Left ventricle myocardium inferior (tissue), 1 donor: ENCODE measurements at regions not wholly inside any gene's neighbourhood (a gene's known extent, or its start where the extent isn't known, plus 50 kb on each side); places are given as distances from the start of the nearest gene placed in this dataset.

ENCODE experiments used
- DNase-seq: peaks from one replicate; pipeline ENCODE4 v3.0.0-alpha.2; 2020
- H3K27ac ChIP-seq: fragments of 200-600 bp; replicated peaks from 2 replicates; pipeline ENCODE4 v1.8.0; 2021
- H3K27me3 ChIP-seq: fragments of 200-600 bp; 2 replicates; pipeline ENCODE4 v1.8.0; 2021; ENCODE audit warnings: low read depth
- H3K36me3 ChIP-seq: fragments of 200-600 bp; 2 replicates; pipeline ENCODE4 v1.8.0; 2021
- H3K4me1 ChIP-seq: fragments of 200-600 bp; 2 replicates; pipeline ENCODE4 v1.8.0; 2021
- H3K4me3 ChIP-seq: fragments of 200-600 bp; 2 replicates; pipeline ENCODE4 v1.8.0; 2021; ENCODE audit warnings: mild to moderate bottlenecking, moderate library complexity
- H3K9me3 ChIP-seq: fragments of 200-600 bp; replicated peaks from 2 replicates; pipeline ENCODE4 v1.8.0; 2021
- intact Hi-C: fragments of 100-400 bp; cut with micrococcal nuclease; formaldehyde crosslinking; loops from one replicate; pipeline ENCODE4 v1.11.0; 2022
- TF ChIP-seq, protein P1 (sequence below): fragments of 200-600 bp; IDR thresholded peaks from 2 replicates; pipeline ENCODE4 v1.8.0; 2021; ENCODE audit warnings: antibody characterized with exemption, mild to moderate bottlenecking, borderline replicate concordance
- donor health status: DM: no; HTN: yes; CAD: no; lungs with severe emphysema.

DNA sequence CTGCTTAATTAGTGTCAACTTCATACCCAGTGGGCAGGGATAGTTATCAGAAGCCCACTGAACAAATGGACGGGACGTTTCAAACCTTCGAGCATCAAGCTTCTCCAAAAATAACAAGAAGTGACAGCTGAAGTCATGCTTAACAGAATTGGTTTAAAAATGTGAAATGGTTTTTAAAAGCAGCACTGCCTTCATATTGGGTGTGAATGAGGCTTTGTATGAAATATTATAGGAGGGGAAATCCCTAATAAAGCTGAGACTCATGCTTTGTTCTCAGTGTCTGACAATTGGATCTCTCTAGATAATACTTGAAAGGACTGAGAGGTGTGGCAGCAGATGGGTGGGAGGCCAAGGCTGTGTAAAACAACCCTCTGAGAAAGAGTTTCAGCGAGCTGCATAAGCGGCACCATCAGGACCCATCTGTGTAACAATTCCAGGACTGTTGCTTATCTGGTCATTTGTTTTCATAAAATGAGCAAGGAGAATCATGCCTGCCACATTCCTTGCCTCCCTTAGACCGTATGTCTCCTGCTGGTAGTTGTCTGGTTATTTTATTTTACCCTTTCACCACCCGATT, 667.7 kb downstream of the DIAPH3 start:
- TF ChIP-seq, protein P1, sequence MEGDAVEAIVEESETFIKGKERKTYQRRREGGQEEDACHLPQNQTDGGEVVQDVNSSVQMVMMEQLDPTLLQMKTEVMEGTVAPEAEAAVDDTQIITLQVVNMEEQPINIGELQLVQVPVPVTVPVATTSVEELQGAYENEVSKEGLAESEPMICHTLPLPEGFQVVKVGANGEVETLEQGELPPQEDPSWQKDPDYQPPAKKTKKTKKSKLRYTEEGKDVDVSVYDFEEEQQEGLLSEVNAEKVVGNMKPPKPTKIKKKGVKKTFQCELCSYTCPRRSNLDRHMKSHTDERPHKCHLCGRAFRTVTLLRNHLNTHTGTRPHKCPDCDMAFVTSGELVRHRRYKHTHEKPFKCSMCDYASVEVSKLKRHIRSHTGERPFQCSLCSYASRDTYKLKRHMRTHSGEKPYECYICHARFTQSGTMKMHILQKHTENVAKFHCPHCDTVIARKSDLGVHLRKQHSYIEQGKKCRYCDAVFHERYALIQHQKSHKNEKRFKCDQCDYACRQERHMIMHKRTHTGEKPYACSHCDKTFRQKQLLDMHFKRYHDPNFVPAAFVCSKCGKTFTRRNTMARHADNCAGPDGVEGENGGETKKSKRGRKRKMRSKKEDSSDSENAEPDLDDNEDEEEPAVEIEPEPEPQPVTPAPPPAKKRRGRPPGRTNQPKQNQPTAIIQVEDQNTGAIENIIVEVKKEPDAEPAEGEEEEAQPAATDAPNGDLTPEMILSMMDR: no peak
- Histone ChIP-seq H3K27me3 (no peaks in the 10 kb centered on the region), H3K36me3 (no peaks in the 10 kb centered on the region), H3K4me1 (peaks cover 36% of the 10 kb centered on the region), H3K27ac (no peak overlapping the region), H3K9me3 (no peaks in the 10 kb centered on the region), H3K4me3 (no peak overlapping the region)
- intact Hi-C loops: no loop called here
- no peak for DNase-seq

DNA sequence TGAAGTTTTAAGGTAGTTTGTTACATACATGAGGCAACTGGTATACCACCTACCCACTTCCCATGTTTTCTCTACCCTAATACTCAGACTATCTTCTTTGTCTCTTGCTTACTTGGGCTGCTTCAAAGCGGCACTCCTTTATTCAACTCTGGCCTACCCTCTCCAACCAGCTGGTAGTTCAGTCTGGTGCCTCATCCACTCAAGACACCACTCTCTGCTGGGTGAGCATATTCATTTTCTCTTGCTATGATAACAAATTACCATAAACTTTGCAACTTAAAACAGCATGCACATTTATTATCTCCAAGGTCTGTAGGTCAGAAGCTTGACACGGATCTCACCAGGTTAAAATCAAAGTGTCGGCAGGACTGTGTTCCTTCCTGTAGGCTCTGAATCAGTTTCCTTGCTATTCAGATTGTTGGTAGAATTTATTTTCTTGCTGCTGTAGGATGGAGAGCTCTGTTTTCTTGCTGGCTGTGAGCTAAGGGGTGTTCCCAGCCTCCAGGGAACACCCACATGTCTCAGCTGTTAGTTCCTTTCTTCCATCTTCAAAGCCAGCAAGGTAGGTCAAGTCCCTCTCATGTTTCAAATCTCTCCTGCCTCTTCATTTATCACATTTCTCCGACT, 666.0 kb downstream of the DIAPH3 start:
- no peak for DNase-seq
- TF ChIP-seq, protein P1: no peak
- Histone ChIP-seq H3K9me3 (no peaks in the 10 kb centered on the region), H3K4me3 (no peak overlapping the region), H3K27ac (no peak overlapping the region), H3K36me3 (no peaks in the 10 kb centered on the region), H3K4me1 (peaks cover 33% of the 10 kb centered on the region), H3K27me3 (no peaks in the 10 kb centered on the region)
- intact Hi-C loops: no loop called here

DNA sequence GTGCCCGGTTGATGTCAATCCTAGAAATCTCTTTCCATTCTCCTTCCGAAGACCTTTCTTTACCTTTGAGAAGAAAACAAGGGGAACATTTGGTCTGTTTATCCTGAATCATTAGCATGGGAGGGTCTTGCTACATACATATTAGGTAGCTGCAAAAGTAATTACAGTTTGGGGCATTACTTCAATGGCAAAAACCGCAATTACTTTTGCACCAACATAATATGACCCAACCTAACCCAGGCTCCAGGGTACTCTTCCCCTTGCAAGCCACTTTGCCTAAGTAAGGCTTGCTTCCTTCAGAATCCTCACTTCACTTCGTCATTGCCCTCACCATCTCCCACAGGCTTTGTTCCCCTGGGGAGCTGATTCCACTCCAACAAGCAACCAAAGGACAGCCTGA, 662.7 kb downstream of the DIAPH3 start:
- no peak overlapping the region for H3K4me3 ChIP-seq
- H3K27me3 ChIP-seq: no peaks in the 10 kb centered on the region
- intact Hi-C loops: no loop called here
- H3K9me3 ChIP-seq: no peaks in the 10 kb centered on the region
- no peaks in the 10 kb centered on the region for H3K36me3 ChIP-seq
- no peak overlapping the region for H3K27ac ChIP-seq
- DNase-seq: no peak
- TF ChIP-seq, protein P1: no peak
- H3K4me1 ChIP-seq: peaks cover 11% of the 10 kb centered on the region

DNA sequence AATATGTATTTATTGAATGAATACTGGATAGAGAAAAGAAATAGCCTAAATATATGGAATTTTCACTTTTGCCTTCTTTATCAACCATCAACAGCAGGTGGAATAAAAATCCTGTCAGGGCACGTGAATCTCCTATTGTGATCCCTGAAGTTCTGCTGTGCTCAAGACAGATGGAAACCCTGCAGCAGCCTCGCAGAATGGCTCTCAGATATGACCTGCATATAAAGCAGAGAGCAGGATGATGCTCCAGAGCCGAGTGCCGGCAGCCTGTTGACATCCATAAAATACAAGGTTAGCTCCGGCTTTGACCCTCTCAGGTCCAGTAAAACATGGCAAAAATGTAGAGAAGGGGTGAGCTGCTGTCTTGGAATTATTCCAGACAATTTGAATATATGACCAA, 659.3 kb downstream of the DIAPH3 start:
- TF ChIP-seq, protein P1: no peak
- intact Hi-C loops: no loop called here
- DNase-seq: no peak
- no peak overlapping the region for H3K4me3 ChIP-seq
- no peak overlapping the region for H3K27ac ChIP-seq
- no peaks in the 10 kb centered on the region for H3K4me1 ChIP-seq
- H3K36me3 ChIP-seq: no peaks in the 10 kb centered on the region
- H3K27me3 ChIP-seq: no peaks in the 10 kb centered on the region
- H3K9me3 ChIP-seq: no peaks in the 10 kb centered on the region

DNA sequence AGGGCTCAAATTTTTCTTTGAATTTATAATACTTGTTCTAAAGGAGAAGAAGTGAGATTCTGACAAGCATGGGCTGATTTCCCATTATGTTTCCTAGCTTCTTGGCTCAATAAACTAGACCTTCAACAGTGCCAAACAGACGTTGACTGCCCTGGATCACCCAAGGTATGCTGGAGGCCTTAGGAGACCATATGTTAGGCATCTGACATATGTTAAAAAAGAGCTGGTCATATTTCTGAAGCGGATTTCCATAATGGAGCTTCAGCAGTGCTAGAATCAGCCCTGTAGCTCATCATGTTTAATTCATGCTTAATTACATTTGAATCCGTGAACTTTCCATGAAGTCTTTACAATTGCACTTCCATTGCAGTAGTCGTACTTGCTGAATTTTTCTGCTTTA, 653.3 kb downstream of the DIAPH3 start:
- DNase-seq: no peak
- Histone ChIP-seq H3K4me3 (no peak overlapping the region), H3K36me3 (no peaks in the 10 kb centered on the region), H3K4me1 (no peaks in the 10 kb centered on the region), H3K27me3 (no peaks in the 10 kb centered on the region), H3K9me3 (no peaks in the 10 kb centered on the region), H3K27ac (no peak overlapping the region)
- intact Hi-C loops: no loop called here
- TF ChIP-seq, protein P1: no peak
